Liver (tissue), 8 donors: ENCODE measurements at regions not wholly inside any gene's neighbourhood (a gene's known extent, or its start where the extent isn't known, plus 50 kb on each side); places are given as distances from the start of the nearest gene placed in this dataset.

Experiments
- DNase-seq: peaks from one replicate; pipeline ENCODE4 v3.0.0-alpha.2; 2017; ENCODE audit warnings: low spot score
- H3K27ac ChIP-seq, 2 donors: one replicate each; pipeline ENCODE4 v1.7.0; 2013; ENCODE audit warnings: inconsistent platforms in 2 of 2, low read length in 2 of 2, control low read depth in 1 of 2, low read depth in 1 of 2, mild to moderate bottlenecking in 1 of 2
- H3K27me3 ChIP-seq, 4 donors: one replicate each; pipeline versions ENCODE4 v1.6.1 to v1.7.0; 2013; ENCODE audit warnings: low read length in 3 of 4, inconsistent platforms in 1 of 4, mild to moderate bottlenecking in 1 of 4, moderate library complexity in 1 of 4; ENCODE audit not compliant: control insufficient read depth in 4 of 4, insufficient read depth in 4 of 4
- H3K36me3 ChIP-seq, 4 donors: one replicate each; pipeline versions ENCODE4 v1.6.1 to v1.7.0; 2013; ENCODE audit warnings: low read length in 3 of 4, mild to moderate bottlenecking in 3 of 4, low read depth in 1 of 4, moderate library complexity in 1 of 4; ENCODE audit not compliant: control insufficient read depth in 4 of 4, insufficient read depth in 3 of 4
- H3K4me1 ChIP-seq, 4 donors: one replicate each; pipeline versions ENCODE4 v1.6.1 to v1.7.0; 2013; ENCODE audit warnings: low read length in 3 of 4, mild to moderate bottlenecking in 3 of 4, moderate library complexity in 1 of 4; ENCODE audit not compliant: control insufficient read depth in 4 of 4, insufficient read depth in 4 of 4
- H3K4me3 ChIP-seq, 3 donors: one replicate each; pipeline versions ENCODE4 v1.6.1 to v1.7.0; 2013; ENCODE audit warnings: low read length in 3 of 3, control low read depth in 1 of 3, low read depth in 1 of 3, mild to moderate bottlenecking in 1 of 3
- H3K9ac ChIP-seq, 2 donors: one replicate each; pipeline ENCODE4 v1.7.0; 2013; ENCODE audit warnings: low read length in 2 of 2, mild to moderate bottlenecking in 2 of 2, moderate library complexity in 2 of 2, control low read depth in 1 of 2, low read depth in 1 of 2
- H3K9me3 ChIP-seq, 4 donors: one replicate each; pipeline versions ENCODE4 v1.6.1 to v1.7.0; 2013; ENCODE audit warnings: low read length in 3 of 4; ENCODE audit not compliant: control insufficient read depth in 4 of 4
- EGR1 ChIP-seq, 2 donors: IDR thresholded peaks; 2 replicates each; pipeline ENCODE4 v1.6.1; 2016 to 2018; ENCODE audit warnings: antibody characterized with exemption in 2 of 2, low read depth in 2 of 2
- FOXA1 ChIP-seq: IDR thresholded peaks from 2 replicates; pipeline ENCODE4 v1.6.1; 2016; ENCODE audit warnings: antibody characterized with exemption
- GABPA ChIP-seq, 2 donors: IDR thresholded peaks in 1 of 2; conservative IDR thresholded peaks in 1 of 2; 2 replicates each; pipeline ENCODE4 v1.6.1; 2016; ENCODE audit warnings: antibody characterized with exemption in 2 of 2, mild to moderate bottlenecking in 1 of 2, moderate library complexity in 1 of 2
- HNF4G ChIP-seq: IDR thresholded peaks from 2 replicates; pipeline ENCODE4 v1.6.1; 2016; ENCODE audit warnings: antibody characterized with exemption
- JUND ChIP-seq, 2 donors: IDR thresholded peaks; 2 replicates each; pipeline ENCODE4 v1.6.1; 2016; ENCODE audit warnings: antibody characterized with exemption in 2 of 2
- NR2F2 ChIP-seq: IDR thresholded peaks from 2 replicates; pipeline ENCODE4 v1.6.1; 2016; ENCODE audit warnings: antibody characterized with exemption
- RAD21 ChIP-seq, 2 donors: IDR thresholded peaks; 2 replicates each; pipeline ENCODE4 v1.6.1; 2016; ENCODE audit warnings: antibody characterized with exemption in 2 of 2, mild to moderate bottlenecking in 2 of 2
- RXRA ChIP-seq, 2 donors: IDR thresholded peaks; 2 replicates each; pipeline ENCODE4 v1.6.1; 2017 to 2018; ENCODE audit warnings: antibody characterized with exemption in 2 of 2, mild to moderate bottlenecking in 1 of 2
- SP1 ChIP-seq: IDR thresholded peaks from 2 replicates; pipeline ENCODE4 v1.6.1; 2018; ENCODE audit warnings: antibody characterized with exemption, mild to moderate bottlenecking
- TAF1 ChIP-seq: conservative IDR thresholded peaks from 2 replicates; pipeline ENCODE4 v1.6.1; 2016; ENCODE audit warnings: antibody characterized with exemption, mild to moderate bottlenecking
- YY1 ChIP-seq: IDR thresholded peaks from 2 replicates; pipeline ENCODE4 v1.6.1; 2016; ENCODE audit warnings: antibody characterized with exemption, mild to moderate bottlenecking
- ZBTB33 ChIP-seq: IDR thresholded peaks from 2 replicates; pipeline ENCODE4 v1.6.1; 2016; ENCODE audit warnings: antibody characterized with exemption
- WGBS: extraction: QIAGEN DNeasy Blood & Tissue Kit; methylation state at CpG from one replicate; pipeline ENCODE4 v1.1.7; 2013; 5-methylcytosine and 5-hydroxymethylcytosine counted together
- TF ChIP-seq, protein P1 (sequence below): fragments of 150-350 bp; IDR thresholded peaks from 2 replicates; pipeline ENCODE4 v1.5.1; 2017; ENCODE audit warnings: improper control_type of control experiment, low read depth, low read length; ENCODE audit not compliant: missing input control
- TF ChIP-seq, protein P2 (sequence below): IDR thresholded peaks from 2 replicates; pipeline ENCODE4 v1.6.1; 2016; ENCODE audit warnings: antibody characterized with exemption, mild to moderate bottlenecking
- TF ChIP-seq, protein P3 (sequence below): IDR thresholded peaks from 2 replicates; pipeline ENCODE4 v1.6.1; 2016; ENCODE audit warnings: antibody characterized with exemption
- donor health status: healthy.
- donor health status: healthy.
- donor health status: healthy.
- donor health status: healthy.
- donor health status: healthy.

GRCh38 chr19:16025108-16026101 is 50.9 kb upstream of the TPM4 start:
- no peaks in the 10 kb centered on the region for H3K9me3 ChIP-seq
- H3K9ac ChIP-seq, result no peak overlapping the region
- 63% methylated on average over 20 of the region's 20 CpGs for WGBS
- no peak overlapping the region for H3K4me3 ChIP-seq
- H3K4me1 ChIP-seq, result no peaks in the 10 kb centered on the region
- DNase-seq, result no peak
- TF ChIP-seq JUND (IDR thresholded peaks at IDR 0.05) (no peak), RAD21 (IDR thresholded peaks at IDR 0.05) (peak; percentile 67 to 79), TAF1 (no peak)
- TF ChIP-seq, protein P1, sequence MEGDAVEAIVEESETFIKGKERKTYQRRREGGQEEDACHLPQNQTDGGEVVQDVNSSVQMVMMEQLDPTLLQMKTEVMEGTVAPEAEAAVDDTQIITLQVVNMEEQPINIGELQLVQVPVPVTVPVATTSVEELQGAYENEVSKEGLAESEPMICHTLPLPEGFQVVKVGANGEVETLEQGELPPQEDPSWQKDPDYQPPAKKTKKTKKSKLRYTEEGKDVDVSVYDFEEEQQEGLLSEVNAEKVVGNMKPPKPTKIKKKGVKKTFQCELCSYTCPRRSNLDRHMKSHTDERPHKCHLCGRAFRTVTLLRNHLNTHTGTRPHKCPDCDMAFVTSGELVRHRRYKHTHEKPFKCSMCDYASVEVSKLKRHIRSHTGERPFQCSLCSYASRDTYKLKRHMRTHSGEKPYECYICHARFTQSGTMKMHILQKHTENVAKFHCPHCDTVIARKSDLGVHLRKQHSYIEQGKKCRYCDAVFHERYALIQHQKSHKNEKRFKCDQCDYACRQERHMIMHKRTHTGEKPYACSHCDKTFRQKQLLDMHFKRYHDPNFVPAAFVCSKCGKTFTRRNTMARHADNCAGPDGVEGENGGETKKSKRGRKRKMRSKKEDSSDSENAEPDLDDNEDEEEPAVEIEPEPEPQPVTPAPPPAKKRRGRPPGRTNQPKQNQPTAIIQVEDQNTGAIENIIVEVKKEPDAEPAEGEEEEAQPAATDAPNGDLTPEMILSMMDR, result peak; percentile 45
- no peak overlapping the region for H3K27ac ChIP-seq
- no peaks in the 10 kb centered on the region for H3K36me3 ChIP-seq
- no peaks in the 10 kb centered on the region for H3K27me3 ChIP-seq

GRCh38 chr19:16026131-16026530 is 50.2 kb upstream of the TPM4 start:
- H3K4me3 ChIP-seq, result no peak overlapping the region
- TF ChIP-seq EGR1 (IDR thresholded peaks at IDR 0.05; ENCODE audit: low read depth in 2 of 2) (no peak), JUND (IDR thresholded peaks at IDR 0.05) (no peak), RAD21 (IDR thresholded peaks at IDR 0.05) (no peak), SP1 (no peak), RXRA (IDR thresholded peaks at IDR 0.05) (no peak), HNF4G (no peak), ZBTB33 (no peak), GABPA (IDR thresholded peaks at IDR 0.05 in 1 of 2, conservative IDR thresholded peaks at IDR 0.05 in 1 of 2) (no peak), TAF1 (no peak), FOXA1 (no peak), NR2F2 (no peak), YY1 (no peak)
- TF ChIP-seq, protein P2, sequence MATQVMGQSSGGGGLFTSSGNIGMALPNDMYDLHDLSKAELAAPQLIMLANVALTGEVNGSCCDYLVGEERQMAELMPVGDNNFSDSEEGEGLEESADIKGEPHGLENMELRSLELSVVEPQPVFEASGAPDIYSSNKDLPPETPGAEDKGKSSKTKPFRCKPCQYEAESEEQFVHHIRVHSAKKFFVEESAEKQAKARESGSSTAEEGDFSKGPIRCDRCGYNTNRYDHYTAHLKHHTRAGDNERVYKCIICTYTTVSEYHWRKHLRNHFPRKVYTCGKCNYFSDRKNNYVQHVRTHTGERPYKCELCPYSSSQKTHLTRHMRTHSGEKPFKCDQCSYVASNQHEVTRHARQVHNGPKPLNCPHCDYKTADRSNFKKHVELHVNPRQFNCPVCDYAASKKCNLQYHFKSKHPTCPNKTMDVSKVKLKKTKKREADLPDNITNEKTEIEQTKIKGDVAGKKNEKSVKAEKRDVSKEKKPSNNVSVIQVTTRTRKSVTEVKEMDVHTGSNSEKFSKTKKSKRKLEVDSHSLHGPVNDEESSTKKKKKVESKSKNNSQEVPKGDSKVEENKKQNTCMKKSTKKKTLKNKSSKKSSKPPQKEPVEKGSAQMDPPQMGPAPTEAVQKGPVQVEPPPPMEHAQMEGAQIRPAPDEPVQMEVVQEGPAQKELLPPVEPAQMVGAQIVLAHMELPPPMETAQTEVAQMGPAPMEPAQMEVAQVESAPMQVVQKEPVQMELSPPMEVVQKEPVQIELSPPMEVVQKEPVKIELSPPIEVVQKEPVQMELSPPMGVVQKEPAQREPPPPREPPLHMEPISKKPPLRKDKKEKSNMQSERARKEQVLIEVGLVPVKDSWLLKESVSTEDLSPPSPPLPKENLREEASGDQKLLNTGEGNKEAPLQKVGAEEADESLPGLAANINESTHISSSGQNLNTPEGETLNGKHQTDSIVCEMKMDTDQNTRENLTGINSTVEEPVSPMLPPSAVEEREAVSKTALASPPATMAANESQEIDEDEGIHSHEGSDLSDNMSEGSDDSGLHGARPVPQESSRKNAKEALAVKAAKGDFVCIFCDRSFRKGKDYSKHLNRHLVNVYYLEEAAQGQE, result no peak
- TF ChIP-seq, protein P3, sequence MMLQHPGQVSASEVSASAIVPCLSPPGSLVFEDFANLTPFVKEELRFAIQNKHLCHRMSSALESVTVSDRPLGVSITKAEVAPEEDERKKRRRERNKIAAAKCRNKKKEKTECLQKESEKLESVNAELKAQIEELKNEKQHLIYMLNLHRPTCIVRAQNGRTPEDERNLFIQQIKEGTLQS, result no peak
- DNase-seq, result no peak
- H3K27ac ChIP-seq, result no peak overlapping the region
- 90% methylated on average over 19 of the region's 19 CpGs for WGBS
- no peaks in the 10 kb centered on the region for H3K36me3 ChIP-seq
- H3K9me3 ChIP-seq, result no peaks in the 10 kb centered on the region
- no peak overlapping the region for H3K9ac ChIP-seq
- no peaks in the 10 kb centered on the region for H3K27me3 ChIP-seq
- no peaks in the 10 kb centered on the region for H3K4me1 ChIP-seq
